GM23248 (cell line): ENCODE measurements at regions not wholly inside any gene's neighbourhood (a gene's known extent, or its start where the extent isn't known, plus 50 kb on each side); places are given as distances from the start of the nearest gene placed in this dataset.

Source experiments
- EZH2 ChIP-seq: fragments of 200-600 bp; sonication (generic); IDR thresholded peaks from 2 replicates; pipeline ENCODE4 v1.6.1; 2018; ENCODE audit warnings: antibody characterized with exemption, mild to moderate bottlenecking; ENCODE audit not compliant: insufficient read depth, poor library complexity, severe bottlenecking
- EZH2phosphoT487 ChIP-seq: fragments of 200-600 bp; sonication (generic); IDR thresholded peaks from 2 replicates; pipeline ENCODE4 v1.6.1; 2018; ENCODE audit warnings: antibody characterized with exemption, moderate library complexity, mild to moderate bottlenecking, low read depth; ENCODE audit not compliant: insufficient read depth

- no peak for TF ChIP-seq EZH2
- TF ChIP-seq EZH2phosphoT487 = no peak
Observed at GRCh38 chr11:134519788-134520187, 107.7 kb upstream of the B3GAT1 start.
